Erythroblast (primary cell): ENCODE measurements at regions not wholly inside any gene's neighbourhood (a gene's known extent, or its start where the extent isn't known, plus 50 kb on each side); places are given as distances from the start of the nearest gene placed in this dataset.

ENCODE experiments used
- GATA1 ChIP-seq: IDR thresholded peaks from 2 replicates; pipeline ENCODE4 v1.6.1; 2011; ENCODE audit warnings: low read depth, mild to moderate bottlenecking, control low read depth, low read length, moderate library complexity
- POLR2A ChIP-seq: IDR thresholded peaks from 2 replicates; pipeline ENCODE4 v1.6.1; 2011; ENCODE audit warnings: mild to moderate bottlenecking, low read length

DNA sequence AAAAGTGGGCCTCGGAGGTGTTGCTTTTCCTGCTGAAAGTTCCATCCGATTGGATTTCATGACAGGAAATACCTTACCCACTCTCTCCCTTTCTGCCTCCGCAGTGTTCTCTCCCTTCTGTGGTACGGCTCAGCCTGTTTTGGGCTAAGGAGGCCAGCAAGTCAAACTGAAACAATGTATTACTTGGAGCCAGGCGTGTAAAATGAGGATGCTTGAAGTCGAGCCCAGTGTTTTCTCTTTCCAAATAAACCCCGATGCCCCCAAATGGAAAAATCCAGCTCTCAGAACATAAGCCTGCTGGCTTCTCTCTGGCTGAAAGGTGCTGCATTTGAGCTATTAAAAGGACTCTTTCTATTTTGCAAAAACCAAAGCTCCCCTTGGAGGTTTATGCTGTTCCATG lies 124.7 kb downstream of the ZNF664 start:
- TF ChIP-seq POLR2A: no peak
- TF ChIP-seq GATA1: no peak
